ENCODE measurements at regions not wholly inside any gene's neighbourhood (a gene's known extent, or its start where the extent isn't known, plus 50 kb on each side); places are given as distances from the start of the nearest gene placed in this dataset.

DNA sequence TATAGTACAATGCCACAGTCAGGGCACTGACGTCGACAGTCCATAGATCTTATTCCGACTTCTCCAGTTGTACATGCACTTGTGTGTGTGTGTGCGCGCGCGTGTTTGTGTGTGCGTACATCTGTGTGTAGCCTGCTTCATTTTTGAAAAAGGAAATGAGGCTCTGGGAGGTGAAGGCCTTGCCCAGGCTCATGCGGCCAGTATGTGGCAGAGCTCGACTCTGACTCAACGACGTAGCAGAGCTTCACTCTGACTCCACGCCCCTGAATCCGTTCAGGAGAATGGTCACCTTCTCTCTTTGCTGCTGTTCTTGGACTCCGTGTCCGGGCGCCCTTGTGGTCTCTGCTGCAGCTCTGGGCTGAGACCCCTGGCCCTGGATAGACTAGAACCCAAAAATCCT, 81.6 kb upstream of the CIBAR2 start:
- no peak overlapping the region for H3K4me3 ChIP-seq (ENCODE audit: low read depth, low read length)
- TF ChIP-seq, protein P1, sequence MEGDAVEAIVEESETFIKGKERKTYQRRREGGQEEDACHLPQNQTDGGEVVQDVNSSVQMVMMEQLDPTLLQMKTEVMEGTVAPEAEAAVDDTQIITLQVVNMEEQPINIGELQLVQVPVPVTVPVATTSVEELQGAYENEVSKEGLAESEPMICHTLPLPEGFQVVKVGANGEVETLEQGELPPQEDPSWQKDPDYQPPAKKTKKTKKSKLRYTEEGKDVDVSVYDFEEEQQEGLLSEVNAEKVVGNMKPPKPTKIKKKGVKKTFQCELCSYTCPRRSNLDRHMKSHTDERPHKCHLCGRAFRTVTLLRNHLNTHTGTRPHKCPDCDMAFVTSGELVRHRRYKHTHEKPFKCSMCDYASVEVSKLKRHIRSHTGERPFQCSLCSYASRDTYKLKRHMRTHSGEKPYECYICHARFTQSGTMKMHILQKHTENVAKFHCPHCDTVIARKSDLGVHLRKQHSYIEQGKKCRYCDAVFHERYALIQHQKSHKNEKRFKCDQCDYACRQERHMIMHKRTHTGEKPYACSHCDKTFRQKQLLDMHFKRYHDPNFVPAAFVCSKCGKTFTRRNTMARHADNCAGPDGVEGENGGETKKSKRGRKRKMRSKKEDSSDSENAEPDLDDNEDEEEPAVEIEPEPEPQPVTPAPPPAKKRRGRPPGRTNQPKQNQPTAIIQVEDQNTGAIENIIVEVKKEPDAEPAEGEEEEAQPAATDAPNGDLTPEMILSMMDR (IDR thresholded peaks at IDR 0.05; ENCODE audit: insufficient read depth, low read length, poor library complexity, severe bottlenecking) = no peak
- H3K36me3 ChIP-seq (ENCODE audit: control insufficient read depth, insufficient read depth, low read length) = no peaks in the 10 kb centered on the region
- DNase-seq (ENCODE audit: low read depth) = no peak
- no peaks in the 10 kb centered on the region for H3K27me3 ChIP-seq (ENCODE audit: control insufficient read depth, insufficient read depth, low read length)

DNA sequence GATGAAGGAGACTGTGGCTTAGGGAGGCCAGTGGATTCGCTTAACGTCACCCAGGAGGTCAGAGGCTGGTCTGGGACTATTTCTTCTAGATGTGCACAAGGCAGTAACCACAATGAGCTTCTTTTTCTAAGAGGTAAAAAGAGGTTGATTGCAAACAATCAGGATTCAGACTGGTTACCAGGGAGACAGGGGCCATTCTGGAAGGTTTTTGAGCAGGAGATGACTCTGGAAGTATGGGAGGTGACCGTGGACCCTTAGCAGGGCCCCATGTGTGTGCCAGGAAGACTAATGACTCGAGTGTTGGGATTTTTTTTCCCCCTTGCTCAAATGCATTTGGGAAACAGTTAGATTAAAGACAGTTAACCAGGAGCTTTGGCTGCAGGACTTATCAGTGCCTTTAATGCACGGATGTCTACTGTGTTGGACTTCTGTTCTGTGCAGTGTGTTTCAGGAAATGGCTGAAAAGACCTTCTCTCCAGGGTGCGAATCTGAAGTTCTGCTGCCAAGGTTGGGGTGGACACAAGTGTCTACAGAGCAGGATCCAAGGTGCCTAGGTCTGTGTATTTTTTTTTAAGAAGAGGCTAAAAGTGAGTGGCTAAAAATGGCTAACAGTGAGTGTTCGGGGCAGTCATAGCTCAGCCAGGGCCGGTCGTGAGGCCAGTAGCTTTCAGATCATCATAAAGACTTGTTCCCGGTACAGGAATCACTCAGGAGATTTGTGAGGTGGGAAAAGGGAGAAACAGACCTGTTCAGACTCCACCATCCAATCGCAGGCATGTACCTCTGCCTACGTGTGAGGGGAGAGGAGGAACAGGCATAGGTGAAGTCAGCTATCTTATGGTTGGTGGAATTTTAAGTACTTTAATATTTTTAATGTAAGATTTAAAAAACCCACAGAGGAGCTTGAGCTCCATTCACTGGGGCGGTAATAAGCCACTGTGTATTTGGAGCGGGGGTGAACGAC, 82.3 kb upstream of the CIBAR2 start:
- no peak overlapping the region for H3K4me3 ChIP-seq (ENCODE audit: low read depth, low read length)
- TF ChIP-seq, protein P1 (IDR thresholded peaks at IDR 0.05; ENCODE audit: insufficient read depth, low read length, poor library complexity, severe bottlenecking) = no peak
- H3K27me3 ChIP-seq (ENCODE audit: control insufficient read depth, insufficient read depth, low read length) = no peaks in the 10 kb centered on the region
- DNase-seq (ENCODE audit: low read depth) = no peak
- no peaks in the 10 kb centered on the region for H3K36me3 ChIP-seq (ENCODE audit: control insufficient read depth, insufficient read depth, low read length)

DNA sequence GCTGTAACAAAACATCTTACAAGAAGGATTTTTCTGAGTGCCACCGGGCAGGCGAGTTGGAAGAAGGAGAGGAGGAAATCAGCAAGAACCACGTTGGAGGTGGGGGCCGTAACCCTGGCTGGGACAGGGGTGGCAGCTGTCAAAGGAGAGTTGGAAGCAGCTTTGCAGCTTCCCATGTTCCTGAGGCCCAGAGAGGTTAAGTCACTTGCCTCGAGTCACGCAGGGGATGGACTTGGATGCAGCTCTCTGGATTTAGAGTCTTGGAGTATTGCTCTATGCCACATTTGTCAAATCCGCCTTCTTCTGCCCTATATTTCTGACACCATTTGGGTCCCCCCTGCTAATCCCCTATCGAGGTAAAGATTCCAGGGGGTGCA, 83.0 kb upstream of the CIBAR2 start:
- Histone ChIP-seq H3K4me3 (ENCODE audit: low read depth, low read length) (no peak overlapping the region), H3K27me3 (ENCODE audit: control insufficient read depth, insufficient read depth, low read length) (no peaks in the 10 kb centered on the region), H3K36me3 (ENCODE audit: control insufficient read depth, insufficient read depth, low read length) (no peaks in the 10 kb centered on the region)
- DNase-seq (ENCODE audit: low read depth) = no peak
- TF ChIP-seq, protein P1 (IDR thresholded peaks at IDR 0.05; ENCODE audit: insufficient read depth, low read length, poor library complexity, severe bottlenecking) = no peak

DNA sequence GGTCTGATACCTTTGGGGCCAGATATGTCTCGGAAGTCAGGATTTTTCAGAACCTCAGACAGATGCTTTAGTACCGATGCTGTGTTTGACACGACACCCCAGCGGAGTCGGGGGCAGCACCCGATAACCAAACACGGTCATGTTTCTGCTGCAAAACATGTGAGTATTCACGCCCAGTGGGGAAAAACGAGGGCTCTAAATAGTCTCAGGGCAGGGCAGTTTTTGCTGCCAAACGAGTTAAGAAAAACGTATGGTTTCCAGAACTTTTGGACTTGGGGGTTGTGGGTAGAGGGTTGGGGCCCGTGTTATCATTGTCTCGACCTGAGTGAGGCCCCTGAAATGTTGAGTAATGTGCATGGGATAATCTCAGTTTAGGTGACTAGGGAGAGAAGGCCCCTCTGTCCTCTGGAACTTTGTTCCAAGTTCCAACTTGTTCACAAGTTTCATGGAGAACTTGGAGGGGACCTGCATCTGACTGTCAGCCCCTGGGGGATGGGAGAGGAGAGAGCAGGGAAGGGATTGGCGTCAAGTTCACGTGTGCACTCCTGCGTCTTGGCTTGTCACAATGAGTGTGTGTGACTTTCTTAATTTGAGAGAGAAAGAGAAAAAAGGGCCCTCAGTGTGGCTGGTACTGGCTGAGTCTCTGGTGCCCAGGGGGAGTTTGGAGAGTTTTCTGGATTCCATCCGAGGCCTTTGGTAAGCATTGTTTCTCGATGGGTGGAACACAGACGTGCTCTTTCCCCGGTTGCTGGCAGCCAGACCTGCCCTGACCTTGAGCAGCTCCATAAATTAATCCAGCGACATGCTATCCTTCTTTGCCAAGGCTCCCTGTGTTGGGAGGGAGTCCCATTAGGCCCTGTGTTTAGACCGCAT, 83.9 kb upstream of the CIBAR2 start:
- Histone ChIP-seq H3K36me3 (ENCODE audit: control insufficient read depth, insufficient read depth, low read length) (no peaks in the 10 kb centered on the region), H3K4me3 (ENCODE audit: low read depth, low read length) (no peak overlapping the region), H3K27me3 (ENCODE audit: control insufficient read depth, insufficient read depth, low read length) (no peaks in the 10 kb centered on the region)
- TF ChIP-seq, protein P1 (IDR thresholded peaks at IDR 0.05; ENCODE audit: insufficient read depth, low read length, poor library complexity, severe bottlenecking) = no peak
- DNase-seq (ENCODE audit: low read depth) = no peak

DNA sequence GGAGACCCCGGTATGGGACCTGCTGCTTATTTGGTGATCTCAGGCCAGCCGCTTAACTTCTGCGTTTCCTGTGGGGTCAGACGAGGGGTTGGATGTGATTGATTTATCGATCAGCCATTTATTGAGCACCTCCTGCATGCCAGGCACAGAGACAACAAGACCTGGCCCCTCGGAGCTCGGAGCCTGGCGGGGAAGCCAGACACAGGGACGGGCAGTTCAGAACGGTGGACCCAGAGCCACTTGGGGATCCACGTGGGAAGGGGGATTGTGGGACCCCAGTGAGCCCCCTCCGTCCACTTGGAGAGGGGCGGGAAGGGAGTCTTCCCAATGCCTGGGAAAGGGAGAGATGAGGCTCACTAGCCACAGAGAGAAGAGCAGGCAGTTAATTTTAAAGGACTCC, 84.7 kb upstream of the CIBAR2 start:
- DNase-seq (ENCODE audit: low read depth) = no peak
- TF ChIP-seq, protein P1 (IDR thresholded peaks at IDR 0.05; ENCODE audit: insufficient read depth, low read length, poor library complexity, severe bottlenecking) = no peak
- Histone ChIP-seq H3K27me3 (ENCODE audit: control insufficient read depth, insufficient read depth, low read length) (no peaks in the 10 kb centered on the region), H3K4me3 (ENCODE audit: low read depth, low read length) (no peak overlapping the region), H3K36me3 (ENCODE audit: control insufficient read depth, insufficient read depth, low read length) (no peaks in the 10 kb centered on the region)

Data from kidney epithelial cell (primary cell).